ENCODE measurements at regions not wholly inside any gene's neighbourhood (a gene's known extent, or its start where the extent isn't known, plus 50 kb on each side); places are given as distances from the start of the nearest gene placed in this dataset.

DNA sequence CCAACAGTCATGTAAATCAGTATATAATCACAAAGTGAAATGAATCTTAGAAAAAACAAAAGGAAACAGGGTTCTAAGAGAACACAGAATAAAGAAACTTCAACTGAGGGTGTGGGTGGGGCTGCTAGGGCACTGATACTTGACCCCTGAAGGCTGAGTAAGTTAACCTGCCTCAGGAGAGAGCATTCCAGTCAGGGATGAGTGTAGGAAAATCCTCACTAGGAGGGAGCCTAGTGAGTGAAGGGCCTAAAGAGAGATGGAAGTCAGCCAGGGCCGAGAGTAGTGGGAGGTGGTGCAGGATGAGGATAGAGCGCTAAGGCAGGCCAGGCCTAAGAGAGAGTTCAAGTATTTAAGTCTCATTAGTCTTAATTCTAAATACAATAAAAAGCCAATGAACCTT is 342.6 kb downstream of the SATB2 start:
- Histone ChIP-seq H3K79me2 (no peaks in the 10 kb centered on the region), H3K27me3 (no peaks in the 10 kb centered on the region), H3K4me2 (no peak overlapping the region), H3K9me3 (ENCODE audit: low read depth) (no peaks in the 10 kb centered on the region), H4K20me1 (ENCODE audit: insufficient read depth, poor library complexity, severe bottlenecking) (no peaks in the 10 kb centered on the region), H3K4me3 (no peak overlapping the region), H3K36me3 (replicated peaks; ENCODE audit: insufficient read depth, low read depth) (no peaks in the 10 kb centered on the region), H3K27ac (no peak overlapping the region), H3K4me1 (ENCODE audit: insufficient read depth) (no peaks in the 10 kb centered on the region), H3K9me2 (replicated peaks; ENCODE audit: insufficient read depth) (no peaks in the 10 kb centered on the region), H2AFZ (no peak overlapping the region)
- 91% methylated on average over 2 of the region's 2 CpGs for WGBS (ENCODE audit: low lambda C conversion rate, missing lambda C conversion rate)
- no peak for DNase-seq (ENCODE audit: low spot score)
- TF ChIP-seq EZH2phosphoT487 (IDR thresholded peaks at IDR 0.05; ENCODE audit: low read depth, severe bottlenecking, unreplicated experiment) (no peak), EZH2 (IDR thresholded peaks at IDR 0.05; ENCODE audit: borderline replicate concordance) (no peak)
- TF ChIP-seq, protein P1, sequence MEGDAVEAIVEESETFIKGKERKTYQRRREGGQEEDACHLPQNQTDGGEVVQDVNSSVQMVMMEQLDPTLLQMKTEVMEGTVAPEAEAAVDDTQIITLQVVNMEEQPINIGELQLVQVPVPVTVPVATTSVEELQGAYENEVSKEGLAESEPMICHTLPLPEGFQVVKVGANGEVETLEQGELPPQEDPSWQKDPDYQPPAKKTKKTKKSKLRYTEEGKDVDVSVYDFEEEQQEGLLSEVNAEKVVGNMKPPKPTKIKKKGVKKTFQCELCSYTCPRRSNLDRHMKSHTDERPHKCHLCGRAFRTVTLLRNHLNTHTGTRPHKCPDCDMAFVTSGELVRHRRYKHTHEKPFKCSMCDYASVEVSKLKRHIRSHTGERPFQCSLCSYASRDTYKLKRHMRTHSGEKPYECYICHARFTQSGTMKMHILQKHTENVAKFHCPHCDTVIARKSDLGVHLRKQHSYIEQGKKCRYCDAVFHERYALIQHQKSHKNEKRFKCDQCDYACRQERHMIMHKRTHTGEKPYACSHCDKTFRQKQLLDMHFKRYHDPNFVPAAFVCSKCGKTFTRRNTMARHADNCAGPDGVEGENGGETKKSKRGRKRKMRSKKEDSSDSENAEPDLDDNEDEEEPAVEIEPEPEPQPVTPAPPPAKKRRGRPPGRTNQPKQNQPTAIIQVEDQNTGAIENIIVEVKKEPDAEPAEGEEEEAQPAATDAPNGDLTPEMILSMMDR (IDR thresholded peaks at IDR 0.05; ENCODE audit: poor library complexity): no peak

DNA sequence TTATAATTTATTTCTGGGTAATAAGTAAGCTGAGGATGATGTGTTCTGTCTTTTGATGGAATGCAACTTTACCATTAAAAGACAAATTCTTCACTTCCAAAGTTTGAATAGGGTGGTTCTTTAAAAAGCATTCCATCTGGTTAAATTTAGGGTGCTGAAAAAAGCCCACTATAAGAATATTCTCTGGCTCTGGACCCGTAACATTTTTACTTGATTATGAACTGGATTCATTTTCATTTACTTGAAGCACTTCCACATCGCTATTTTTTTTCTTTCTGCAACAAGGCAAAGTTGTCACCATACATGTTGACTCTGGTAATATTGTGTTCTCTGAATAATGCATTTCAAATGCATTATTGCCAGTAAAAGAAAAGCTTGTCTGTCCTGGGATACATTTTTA is 344.6 kb downstream of the SATB2 start:
- Histone ChIP-seq H3K27ac (no peak overlapping the region), H3K9me3 (ENCODE audit: low read depth) (no peaks in the 10 kb centered on the region), H3K9me2 (replicated peaks; ENCODE audit: insufficient read depth) (no peaks in the 10 kb centered on the region), H3K4me3 (no peak overlapping the region), H3K79me2 (no peaks in the 10 kb centered on the region), H4K20me1 (ENCODE audit: insufficient read depth, poor library complexity, severe bottlenecking) (no peaks in the 10 kb centered on the region), H2AFZ (no peak overlapping the region), H3K36me3 (replicated peaks; ENCODE audit: insufficient read depth, low read depth) (no peaks in the 10 kb centered on the region), H3K4me2 (no peak overlapping the region), H3K27me3 (no peaks in the 10 kb centered on the region), H3K4me1 (ENCODE audit: insufficient read depth) (no peaks in the 10 kb centered on the region)
- 90% methylated on average over 2 of the region's 2 CpGs for WGBS (ENCODE audit: low lambda C conversion rate, missing lambda C conversion rate)
- TF ChIP-seq EZH2phosphoT487 (IDR thresholded peaks at IDR 0.05; ENCODE audit: low read depth, severe bottlenecking, unreplicated experiment) (no peak), EZH2 (IDR thresholded peaks at IDR 0.05; ENCODE audit: borderline replicate concordance) (no peak)
- TF ChIP-seq, protein P1 (IDR thresholded peaks at IDR 0.05; ENCODE audit: poor library complexity): no peak
- no peak for DNase-seq (ENCODE audit: low spot score)

DNA sequence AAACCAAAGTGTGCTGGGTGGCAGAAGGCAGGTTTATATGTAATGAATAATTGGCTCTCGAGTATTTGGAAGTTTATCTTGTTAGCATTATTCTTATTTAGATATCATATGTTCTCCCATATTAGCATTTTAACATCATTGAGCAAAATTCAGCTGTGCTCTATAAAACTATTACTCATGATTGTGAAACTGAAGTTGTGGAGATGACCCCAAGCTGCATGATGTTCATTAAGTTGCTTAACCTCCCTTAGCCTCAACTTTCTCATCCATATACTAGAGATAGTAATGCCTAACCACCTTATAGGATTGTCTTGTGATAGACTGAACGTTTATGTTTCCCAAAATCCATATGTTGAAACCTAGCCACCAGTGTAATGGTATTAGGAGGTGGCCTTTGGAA is 346.3 kb downstream of the SATB2 start:
- no peaks in the 10 kb centered on the region for H3K27me3 ChIP-seq
- H3K9me3 ChIP-seq (ENCODE audit: low read depth): no peaks in the 10 kb centered on the region
- H3K4me2 ChIP-seq: no peak overlapping the region
- no peaks in the 10 kb centered on the region for H3K79me2 ChIP-seq
- H3K27ac ChIP-seq: no peak overlapping the region
- no peak for DNase-seq (ENCODE audit: low spot score)
- H3K9me2 ChIP-seq (replicated peaks; ENCODE audit: insufficient read depth): no peaks in the 10 kb centered on the region
- H4K20me1 ChIP-seq (ENCODE audit: insufficient read depth, poor library complexity, severe bottlenecking): no peaks in the 10 kb centered on the region
- H3K36me3 ChIP-seq (replicated peaks; ENCODE audit: insufficient read depth, low read depth): no peaks in the 10 kb centered on the region
- no peak overlapping the region for H2AFZ ChIP-seq
- 71% methylated on average over 2 of the region's 2 CpGs for WGBS (ENCODE audit: low lambda C conversion rate, missing lambda C conversion rate)
- no peaks in the 10 kb centered on the region for H3K4me1 ChIP-seq (ENCODE audit: insufficient read depth)
- TF ChIP-seq EZH2 (IDR thresholded peaks at IDR 0.05; ENCODE audit: borderline replicate concordance) (no peak), EZH2phosphoT487 (IDR thresholded peaks at IDR 0.05; ENCODE audit: low read depth, severe bottlenecking, unreplicated experiment) (no peak)
- TF ChIP-seq, protein P1 (IDR thresholded peaks at IDR 0.05; ENCODE audit: poor library complexity): no peak
- H3K4me3 ChIP-seq: no peak overlapping the region

DNA sequence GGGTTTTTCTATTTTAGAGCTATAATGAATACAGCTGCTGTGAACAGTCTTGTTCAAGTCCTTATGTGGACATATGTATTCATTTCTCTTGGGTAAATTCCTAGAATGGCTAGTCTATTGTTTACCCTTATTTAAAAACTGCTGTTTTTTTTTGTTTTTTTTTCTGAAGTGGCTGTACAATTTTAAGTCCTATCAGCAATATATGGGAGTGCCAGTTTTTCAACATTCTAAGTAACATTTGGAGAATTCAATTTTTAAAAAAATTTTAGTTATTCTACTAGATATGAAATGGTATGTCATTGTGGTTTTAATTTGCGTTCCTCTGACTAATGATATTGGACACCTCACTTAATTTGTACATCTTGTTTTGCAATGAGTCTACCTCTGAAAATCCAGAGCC is 349.7 kb downstream of the SATB2 start:
- 92% methylated on average over 1 of the region's 1 CpG for WGBS (ENCODE audit: low lambda C conversion rate, missing lambda C conversion rate)

More for the DNA sequence above, 349.7 kb downstream of the SATB2 start:
- H3K9me3 ChIP-seq (ENCODE audit: low read depth): no peaks in the 10 kb centered on the region
- H4K20me1 ChIP-seq (ENCODE audit: insufficient read depth, poor library complexity, severe bottlenecking): no peaks in the 10 kb centered on the region
- no peak overlapping the region for H3K4me3 ChIP-seq
- H3K4me1 ChIP-seq (ENCODE audit: insufficient read depth): no peaks in the 10 kb centered on the region
- H3K27ac ChIP-seq: no peak overlapping the region
- DNase-seq (ENCODE audit: low spot score): no peak
- H3K27me3 ChIP-seq: no peaks in the 10 kb centered on the region
- H3K4me2 ChIP-seq: no peak overlapping the region
- TF ChIP-seq, protein P1 (IDR thresholded peaks at IDR 0.05; ENCODE audit: poor library complexity): no peak
- TF ChIP-seq EZH2 (IDR thresholded peaks at IDR 0.05; ENCODE audit: borderline replicate concordance) (no peak), EZH2phosphoT487 (IDR thresholded peaks at IDR 0.05; ENCODE audit: low read depth, severe bottlenecking, unreplicated experiment) (no peak)
- H3K79me2 ChIP-seq: no peaks in the 10 kb centered on the region
- H3K9me2 ChIP-seq (replicated peaks; ENCODE audit: insufficient read depth): no peaks in the 10 kb centered on the region
- no peaks in the 10 kb centered on the region for H3K36me3 ChIP-seq (replicated peaks; ENCODE audit: insufficient read depth, low read depth)
- no peak overlapping the region for H2AFZ ChIP-seq

All from hepatocyte (in vitro differentiated cells).